ENCODE measurements at regions not wholly inside any gene's neighbourhood (a gene's known extent, or its start where the extent isn't known, plus 50 kb on each side); places are given as distances from the start of the nearest gene placed in this dataset.

GRCh38 chr6:81384921-81385320 lies 367.6 kb downstream of the TENT5A start:
- TF ChIP-seq POLR2A (IDR thresholded peaks at IDR 0.05), result no peak
- TF ChIP-seq, protein P1, sequence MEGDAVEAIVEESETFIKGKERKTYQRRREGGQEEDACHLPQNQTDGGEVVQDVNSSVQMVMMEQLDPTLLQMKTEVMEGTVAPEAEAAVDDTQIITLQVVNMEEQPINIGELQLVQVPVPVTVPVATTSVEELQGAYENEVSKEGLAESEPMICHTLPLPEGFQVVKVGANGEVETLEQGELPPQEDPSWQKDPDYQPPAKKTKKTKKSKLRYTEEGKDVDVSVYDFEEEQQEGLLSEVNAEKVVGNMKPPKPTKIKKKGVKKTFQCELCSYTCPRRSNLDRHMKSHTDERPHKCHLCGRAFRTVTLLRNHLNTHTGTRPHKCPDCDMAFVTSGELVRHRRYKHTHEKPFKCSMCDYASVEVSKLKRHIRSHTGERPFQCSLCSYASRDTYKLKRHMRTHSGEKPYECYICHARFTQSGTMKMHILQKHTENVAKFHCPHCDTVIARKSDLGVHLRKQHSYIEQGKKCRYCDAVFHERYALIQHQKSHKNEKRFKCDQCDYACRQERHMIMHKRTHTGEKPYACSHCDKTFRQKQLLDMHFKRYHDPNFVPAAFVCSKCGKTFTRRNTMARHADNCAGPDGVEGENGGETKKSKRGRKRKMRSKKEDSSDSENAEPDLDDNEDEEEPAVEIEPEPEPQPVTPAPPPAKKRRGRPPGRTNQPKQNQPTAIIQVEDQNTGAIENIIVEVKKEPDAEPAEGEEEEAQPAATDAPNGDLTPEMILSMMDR (IDR thresholded peaks at IDR 0.05), result no peak
- WGBS, 2 donors, result 71 to 80% methylated on average over 2 of the region's 2 CpGs
- Histone ChIP-seq H3K27me3 (no peaks in the 10 kb centered on the region), H3K4me1 (no peaks in the 10 kb centered on the region), H3K4me3 (no peak overlapping the region), H3K27ac (no peak overlapping the region), H3K36me3 (ENCODE audit: low read depth, missing control alignments) (no peaks in the 10 kb centered on the region), H3K9me3 (no peaks in the 10 kb centered on the region)
- intact Hi-C loops (cut with DNase I; ENCODE audit: low total_unique reads), result no loop called here
- DNase-seq, result no peak

GRCh38 chr6:81383472-81383871 lies 369.0 kb downstream of the TENT5A start:
- H3K9me3 ChIP-seq, result no peaks in the 10 kb centered on the region
- intact Hi-C loops (cut with DNase I; ENCODE audit: low total_unique reads), result no loop called here
- WGBS, 2 donors, result 50 to 64% methylated on average over 1 of the region's 1 CpG
- DNase-seq, result no peak
- no peaks in the 10 kb centered on the region for H3K27me3 ChIP-seq
- no peak overlapping the region for H3K27ac ChIP-seq
- no peak for TF ChIP-seq POLR2A (IDR thresholded peaks at IDR 0.05)
- TF ChIP-seq, protein P1 (IDR thresholded peaks at IDR 0.05), result no peak
- H3K4me1 ChIP-seq, result no peaks in the 10 kb centered on the region
- no peak overlapping the region for H3K4me3 ChIP-seq
- no peaks in the 10 kb centered on the region for H3K36me3 ChIP-seq (ENCODE audit: low read depth, missing control alignments)

DNA sequence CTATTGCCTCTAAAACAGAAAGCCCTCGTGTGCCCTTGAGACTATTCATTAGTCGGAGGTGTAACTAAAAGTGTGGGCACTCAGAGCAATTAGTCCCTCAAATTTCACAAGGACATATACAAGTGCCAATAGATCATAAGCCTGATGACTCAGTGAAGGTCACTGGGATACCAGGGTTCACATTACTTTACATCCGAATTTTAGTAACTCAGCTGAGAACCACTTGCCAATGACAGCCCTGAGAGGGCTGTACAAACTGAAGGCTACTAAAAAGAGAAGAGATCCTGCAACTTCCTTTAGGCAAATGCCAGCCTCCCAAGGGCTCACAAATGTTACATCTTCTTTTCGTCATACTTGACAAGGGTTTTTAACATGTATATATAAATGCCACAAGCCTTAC lies 369.6 kb downstream of the TENT5A start:
- H3K4me3 ChIP-seq, result no peak overlapping the region
- no peak for TF ChIP-seq POLR2A (IDR thresholded peaks at IDR 0.05)
- TF ChIP-seq, protein P1 (IDR thresholded peaks at IDR 0.05), result no peak
- H3K36me3 ChIP-seq (ENCODE audit: low read depth, missing control alignments), result no peaks in the 10 kb centered on the region
- intact Hi-C loops (cut with DNase I; ENCODE audit: low total_unique reads), result no loop called here
- no peak for DNase-seq
- H3K27ac ChIP-seq, result no peak overlapping the region
- H3K9me3 ChIP-seq, result no peaks in the 10 kb centered on the region
- no peaks in the 10 kb centered on the region for H3K27me3 ChIP-seq
- H3K4me1 ChIP-seq, result no peaks in the 10 kb centered on the region
- 75% methylated on average over 4 of the region's 4 CpGs for WGBS, 2 donors

GRCh38 chr6:81381382-81381916 lies 371.0 kb downstream of the TENT5A start:
- Histone ChIP-seq H3K9me3 (no peaks in the 10 kb centered on the region), H3K4me1 (no peaks in the 10 kb centered on the region), H3K36me3 (ENCODE audit: low read depth, missing control alignments) (no peaks in the 10 kb centered on the region), H3K4me3 (no peak overlapping the region), H3K27me3 (no peaks in the 10 kb centered on the region), H3K27ac (no peak overlapping the region)
- intact Hi-C loops (cut with DNase I; ENCODE audit: low total_unique reads), result no loop called here
- WGBS, 2 donors, result 85 to 89% methylated on average over 1 of the region's 1 CpG
- no peak for DNase-seq
- TF ChIP-seq, protein P1 (IDR thresholded peaks at IDR 0.05), result no peak
- no peak for TF ChIP-seq POLR2A (IDR thresholded peaks at IDR 0.05)

DNA sequence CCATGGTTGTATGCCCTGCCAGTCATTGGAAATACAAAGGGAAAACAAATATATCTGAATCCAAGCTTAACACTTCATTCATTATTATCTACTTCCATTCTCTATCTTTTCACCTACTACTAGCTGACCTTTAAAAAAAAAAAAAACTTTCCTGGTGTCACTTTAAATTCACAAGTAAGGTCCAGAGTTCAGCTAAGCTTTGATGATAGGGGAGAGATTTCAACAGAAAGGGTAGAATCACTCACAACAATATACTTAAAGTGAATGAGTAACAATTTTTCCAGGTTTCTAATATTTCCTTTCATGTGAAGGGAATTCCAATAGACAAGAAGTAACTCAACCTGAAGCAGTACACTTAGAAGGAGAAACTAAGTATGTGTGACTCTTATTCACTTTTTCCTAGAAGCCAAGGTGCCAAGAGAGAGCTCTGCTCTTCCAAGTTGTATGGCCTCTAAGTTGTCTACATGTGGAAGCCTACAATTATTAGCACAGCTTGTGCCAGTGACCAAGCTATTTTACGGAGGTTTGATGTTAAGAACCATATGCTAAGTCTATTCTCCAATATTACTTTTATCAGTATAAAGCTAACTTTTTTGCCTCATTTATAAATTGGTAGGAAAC lies 371.7 kb downstream of the TENT5A start:
- 98 to 100% methylated on average over 1 of the region's 1 CpG for WGBS, 2 donors
- no peaks in the 10 kb centered on the region for H3K36me3 ChIP-seq (ENCODE audit: low read depth, missing control alignments)
- H3K4me3 ChIP-seq, result no peak overlapping the region
- no peaks in the 10 kb centered on the region for H3K9me3 ChIP-seq
- H3K27ac ChIP-seq, result no peak overlapping the region
- TF ChIP-seq POLR2A (IDR thresholded peaks at IDR 0.05), result no peak
- TF ChIP-seq, protein P1 (IDR thresholded peaks at IDR 0.05), result no peak
- intact Hi-C loops (cut with DNase I; ENCODE audit: low total_unique reads), result no loop called here
- H3K27me3 ChIP-seq, result no peaks in the 10 kb centered on the region
- no peak for DNase-seq
- H3K4me1 ChIP-seq, result no peaks in the 10 kb centered on the region

Measured in testis (tissue), 2 donors.